Heart left ventricle (tissue), 13 donors: ENCODE measurements at regions not wholly inside any gene's neighbourhood (a gene's known extent, or its start where the extent isn't known, plus 50 kb on each side); places are given as distances from the start of the nearest gene placed in this dataset.

Source experiments
- CTCF ChIP-seq, 12 donors: fragments of 200-600 bp; sonication (generic) in 4 of 12; IDR thresholded peaks; one replicate each; pipeline versions ENCODE4 v1.5.0 to v1.8.0; 2018 to 2022; ENCODE audit warnings: antibody characterized with exemption in 12 of 12, mild to moderate bottlenecking in 5 of 12
- POLR2A ChIP-seq, 2 donors: fragments of 450-650 bp; IDR thresholded peaks; one replicate each; pipeline ENCODE4 v1.6.1; 2017; ENCODE audit warnings: antibody characterized with exemption in 2 of 2, mild to moderate bottlenecking in 2 of 2, moderate library complexity in 2 of 2
- donor health status: ischemic (EF 13 %, LVEDD 7.1; RV severe dilation, severe dysfunction).
- donor health status: DM: no; HTN: yes; CAD: no.
- donor health status: DM: no; HTN: no; CAD: no.
- donor health status: ischemic (EF 25% LVEDD 6.9; RV normal size, moderate dysfunction).
- donor health status: ischemic (EF 25% LVEDD 5.7; RV mildly dilated, moderate dysfunction).
- donor health status: ischemic (EF 35%, LVEDD 5.7; RV mildly dilated, moderate dysfunction).
- donor health status: nonischemic (EF 11% LVEDD 7.7; RV severe dilation, severe dysfunction).
- donor health status: DM: yes; HTN: yes; CAD: no.
- donor health status: PGD.
- donor health status: ischemic (EF 29% LVEDD 5.4; RV normal size, mild dysfunction).
- donor health status: nonischemic (EF 23%, LVEDD 6.1; RV moderate dilation, normal function).

- TF ChIP-seq POLR2A (IDR thresholded peaks at IDR 0.05) = no peak
- TF ChIP-seq CTCF (IDR thresholded peaks at IDR 0.05) = no peak
Observed at GRCh38 chr2:219830353-219830738, 202.9 kb downstream of the SLC4A3 start.
